HG02943 (cell line): ENCODE measurements at regions not wholly inside any gene's neighbourhood (a gene's known extent, or its start where the extent isn't known, plus 50 kb on each side); places are given as distances from the start of the nearest gene placed in this dataset.

Experiments used
- ATAC-seq: cut with Tn5 transposase; IDR thresholded peaks from one replicate; pipeline ENCODE4 v1.9.1; 2021; ENCODE audit warnings: mild to moderate bottlenecking, low read depth, moderate library complexity; ENCODE audit not compliant: unreplicated experiment

- no peak for ATAC-seq
These were observed 333.5 kb downstream of the GPR37 start for GRCh38 chr7:124432009-124432578.

- no peak for ATAC-seq
These were observed 335.7 kb downstream of the GPR37 start for GRCh38 chr7:124429923-124430322.

GRCh38 chr7:124428781-124429180 is 336.8 kb downstream of the GPR37 start:
- ATAC-seq, result no peak

- no peak for ATAC-seq
These were observed 339.0 kb downstream of the GPR37 start for GRCh38 chr7:124426621-124427020.

GRCh38 chr7:124423863-124424262 is 341.7 kb downstream of the GPR37 start:
- ATAC-seq, result no peak

- ATAC-seq, result no peak
These were observed 343.5 kb downstream of the GPR37 start for GRCh38 chr7:124422081-124422480.

GRCh38 chr7:124420367-124420766 is 345.2 kb downstream of the GPR37 start:
- ATAC-seq, result no peak

GRCh38 chr7:124413029-124413428 is 352.6 kb downstream of the GPR37 start:
- ATAC-seq, result no peak

GRCh38 chr7:124412531-124412930 is 353.1 kb downstream of the GPR37 start:
- ATAC-seq, result no peak

GRCh38 chr7:124411796-124412195 is 353.8 kb downstream of the GPR37 start:
- ATAC-seq, result no peak

GRCh38 chr7:124403587-124403986 is 362.0 kb downstream of the GPR37 start:
- no peak for ATAC-seq

- no peak for ATAC-seq
These were observed 362.5 kb downstream of the GPR37 start for GRCh38 chr7:124403112-124403511.

- ATAC-seq, result no peak
These were observed 365.7 kb downstream of the GPR37 start for GRCh38 chr7:124399941-124400340.

- ATAC-seq, result no peak
These were observed 366.2 kb upstream of the TMEM229A start for GRCh38 chr7:124398937-124399552.

- ATAC-seq, result no peak
These were observed 364.3 kb upstream of the TMEM229A start for GRCh38 chr7:124397134-124397533.

- ATAC-seq, result no peak
These were observed 357.4 kb upstream of the TMEM229A start for GRCh38 chr7:124390301-124390700.

- ATAC-seq, result no peak
These were observed 355.9 kb upstream of the TMEM229A start for GRCh38 chr7:124388751-124389150.

- ATAC-seq, result no peak
These were observed 354.2 kb upstream of the TMEM229A start for GRCh38 chr7:124387056-124387455.

- no peak for ATAC-seq
These were observed 346.4 kb upstream of the TMEM229A start for GRCh38 chr7:124379296-124379695.

GRCh38 chr7:124376111-124376510 is 343.2 kb upstream of the TMEM229A start:
- no peak for ATAC-seq

GRCh38 chr7:124375391-124375790 is 342.5 kb upstream of the TMEM229A start:
- ATAC-seq, result no peak

- no peak for ATAC-seq
These were observed 336.4 kb upstream of the TMEM229A start for GRCh38 chr7:124369310-124369709.

- ATAC-seq, result no peak
These were observed 333.3 kb upstream of the TMEM229A start for GRCh38 chr7:124366118-124366517.
